ENCODE measurements at regions not wholly inside any gene's neighbourhood (a gene's known extent, or its start where the extent isn't known, plus 50 kb on each side); places are given as distances from the start of the nearest gene placed in this dataset.

- no peak for DNase-seq (ENCODE audit: low read depth in 2 of 2)
Observed at GRCh38 chr6:90435207-90435899, 138.7 kb upstream of the BACH2 start.

GRCh38 chr6:90434094-90434493 lies 137.5 kb upstream of the BACH2 start:
- DNase-seq (ENCODE audit: low read depth in 2 of 2): no peak

GRCh38 chr6:90432937-90433336 lies 136.3 kb upstream of the BACH2 start:
- DNase-seq (ENCODE audit: low read depth in 2 of 2): no peak

- DNase-seq (ENCODE audit: low read depth in 2 of 2): no peak
Observed at GRCh38 chr6:90432041-90432775, 135.6 kb upstream of the BACH2 start.

GRCh38 chr6:90431576-90431975 lies 134.9 kb upstream of the BACH2 start:
- no peak for DNase-seq (ENCODE audit: low read depth in 2 of 2)

- DNase-seq (ENCODE audit: low read depth in 2 of 2): no peak
Observed at GRCh38 chr6:90429713-90430112, 133.1 kb upstream of the BACH2 start.

GRCh38 chr6:90428514-90428913 lies 131.9 kb upstream of the BACH2 start:
- DNase-seq (ENCODE audit: low read depth in 2 of 2): no peak

GRCh38 chr6:90425161-90425641 lies 128.6 kb upstream of the BACH2 start:
- no peak for DNase-seq (ENCODE audit: low read depth in 2 of 2)

GRCh38 chr6:90424580-90424979 lies 127.9 kb upstream of the BACH2 start:
- no peak for DNase-seq (ENCODE audit: low read depth in 2 of 2)

- DNase-seq (ENCODE audit: low read depth in 2 of 2): no peak
Observed at GRCh38 chr6:90421666-90422065, 125.0 kb upstream of the BACH2 start.

GRCh38 chr6:90420500-90420899 lies 123.9 kb upstream of the BACH2 start:
- no peak for DNase-seq (ENCODE audit: low read depth in 2 of 2)

- no peak for DNase-seq (ENCODE audit: low read depth in 2 of 2)
Observed at GRCh38 chr6:90417385-90417784, 120.7 kb upstream of the BACH2 start.

- no peak for DNase-seq (ENCODE audit: low read depth in 2 of 2)
Observed at GRCh38 chr6:90416322-90416721, 119.7 kb upstream of the BACH2 start.

- DNase-seq (ENCODE audit: low read depth in 2 of 2): no peak
Observed at GRCh38 chr6:90415178-90415577, 118.5 kb upstream of the BACH2 start.

GRCh38 chr6:90414352-90414751 lies 117.7 kb upstream of the BACH2 start:
- DNase-seq (ENCODE audit: low read depth in 2 of 2): no peak

GRCh38 chr6:90413867-90414266 lies 117.2 kb upstream of the BACH2 start:
- DNase-seq (ENCODE audit: low read depth in 2 of 2): peak; percentile 63 to 75

GRCh38 chr6:90413396-90413795 lies 116.8 kb upstream of the BACH2 start:
- no peak for DNase-seq (ENCODE audit: low read depth in 2 of 2)

- DNase-seq (ENCODE audit: low read depth in 2 of 2): no peak
Observed at GRCh38 chr6:90412538-90413369, 116.1 kb upstream of the BACH2 start.

GRCh38 chr6:90411292-90411781 lies 114.7 kb upstream of the BACH2 start:
- peak; percentile 50 to 51 for DNase-seq (ENCODE audit: low read depth in 2 of 2)

- DNase-seq (ENCODE audit: low read depth in 2 of 2): no peak
Observed at GRCh38 chr6:90409700-90410099, 113.1 kb upstream of the BACH2 start.

GRCh38 chr6:90406957-90407356 lies 110.3 kb upstream of the BACH2 start:
- no peak for DNase-seq (ENCODE audit: low read depth in 2 of 2)

- no peak for DNase-seq (ENCODE audit: low read depth in 2 of 2)
Observed at GRCh38 chr6:90406142-90406794, 109.6 kb upstream of the BACH2 start.
